SK-N-SH (cell line): ENCODE measurements at regions not wholly inside any gene's neighbourhood (a gene's known extent, or its start where the extent isn't known, plus 50 kb on each side); places are given as distances from the start of the nearest gene placed in this dataset.

Experiments
- CTCF ChIA-PET: fragments of 300-600, 350-600 bp; formaldehyde crosslinking; extraction: SDS; loops from one replicate; lab custom pipeline; 2021; lab: Yijun Ruan, JAX
- POLR2A ChIA-PET: fragments of 350-600 bp; sonication (Branson Sonifier 250); formaldehyde crosslinking; extraction: SDS; loops from one replicate; lab custom pipeline; 2020; ENCODE audit warnings: antibody characterized with exemption, inconsistent platforms; lab: Yijun Ruan, JAX
- DNase-seq: peaks from one replicate; pipeline ENCODE4 v3.0.0; 2012
- H2AFZ ChIP-seq: fragments of 200-600 bp; sonication (generic); 2 replicates; pipeline ENCODE4 v1.8.1; 2016; ENCODE audit warnings: antibody characterized with exemption, mild to moderate bottlenecking, low read depth
- H3F3A ChIP-seq: fragments of 200-600 bp; sonication (generic); replicated peaks from 2 replicates; pipeline ENCODE3; 2016; ENCODE audit warnings: antibody characterized with exemption, mild to moderate bottlenecking; ENCODE audit not compliant: insufficient read depth
- H3K27ac ChIP-seq, 2 experiments: fragments of 200-500 bp in 1 of 2; fragments of 200-600 bp in 1 of 2; sonication (Bioruptor generic) in 1 of 2; sonication (generic), shearing (Covaris generic) in 1 of 2; 2 replicates each; pipeline versions ENCODE4 v1.5.1 to v1.6.1; 2014 to 2016; ENCODE audit warnings: low read depth in 2 of 2, inconsistent platforms in 1 of 2, low read length in 1 of 2, mild to moderate bottlenecking in 1 of 2, mixed read lengths in 1 of 2
- H3K27me3 ChIP-seq: fragments of 200-600 bp; sonication (generic), shearing (Covaris generic); 2 replicates; pipeline ENCODE4 v1.6.1; 2016; ENCODE audit warnings: mixed run types; ENCODE audit not compliant: insufficient read depth
- H3K36me3 ChIP-seq, 2 experiments: fragments of 200-500 bp in 1 of 2; fragments of 200-600 bp in 1 of 2; sonication (Bioruptor generic) in 1 of 2; sonication (generic) in 1 of 2; replicated peaks in 1 of 2; 2 replicates each; pipeline versions ENCODE3 to v1.5.1; 2014 to 2016; ENCODE audit warnings: low read length in 1 of 2, mild to moderate bottlenecking in 1 of 2; ENCODE audit not compliant: insufficient read depth in 2 of 2, control insufficient read depth in 1 of 2
- H3K4me1 ChIP-seq, 2 experiments: fragments of 200-500 bp in 1 of 2; fragments of 200-600 bp in 1 of 2; sonication (Bioruptor generic) in 1 of 2; sonication (generic), shearing (Covaris generic) in 1 of 2; 2 replicates each; pipeline versions ENCODE4 v1.5.1 to v1.6.1; 2014 to 2016; ENCODE audit warnings: low read depth in 1 of 2, low read length in 1 of 2, mixed run types in 1 of 2; ENCODE audit not compliant: insufficient read depth in 2 of 2, control insufficient read depth in 1 of 2
- H3K4me2 ChIP-seq: fragments of 200-600 bp; sonication (generic), shearing (Covaris generic); 2 replicates; pipeline ENCODE4 v1.6.1; 2017; ENCODE audit warnings: mixed run types
- H3K4me3 ChIP-seq, 2 experiments: fragments of 200-500 bp in 1 of 2; fragments of 200-600 bp in 1 of 2; sonication (Bioruptor generic) in 1 of 2; sonication (generic), shearing (Covaris generic) in 1 of 2; 2 replicates each; pipeline versions ENCODE4 v1.5.1 to v1.8.1; 2014 to 2016; ENCODE audit warnings: low read depth in 2 of 2, inconsistent platforms in 1 of 2, low read length in 1 of 2, mild to moderate bottlenecking in 1 of 2, mixed read lengths in 1 of 2, moderate library complexity in 1 of 2
- H3K79me2 ChIP-seq: fragments of 200-600 bp; sonication (generic); 2 replicates; pipeline ENCODE4 v1.8.1; 2017; ENCODE audit warnings: mild to moderate bottlenecking; ENCODE audit not compliant: insufficient read depth
- H3K9ac ChIP-seq: fragments of 200-600 bp; sonication (generic); 2 replicates; pipeline ENCODE4 v1.6.1; 2017; ENCODE audit warnings: mixed run types
- H3K9me2 ChIP-seq: fragments of 200-600 bp; sonication (generic); 2 replicates; pipeline ENCODE4 v1.6.1; 2017; ENCODE audit warnings: mixed run types
- H3K9me3 ChIP-seq: fragments of 200-600 bp; sonication (generic); 2 replicates; pipeline ENCODE4 v1.6.1; 2017; ENCODE audit warnings: mixed run types, mild to moderate bottlenecking, moderate library complexity
- H4K20me1 ChIP-seq: fragments of 200-600 bp; sonication (generic); 2 replicates; pipeline ENCODE4 v1.6.1; 2017; ENCODE audit warnings: mild to moderate bottlenecking, mixed run types; ENCODE audit not compliant: insufficient read depth
- EP300 ChIP-seq, 2 experiments: IDR thresholded peaks; 2 replicates each; pipeline versions ENCODE4 v1.4.0 to v1.6.1; 2012; ENCODE audit warnings: borderline replicate concordance in 1 of 2, low read depth in 1 of 2, low read length in 1 of 2
- MXI1 ChIP-seq: IDR thresholded peaks from 2 replicates; pipeline ENCODE4 v1.6.1; 2012; ENCODE audit warnings: mild to moderate bottlenecking, low read depth, low read length, improper control_type of control experiment
- RAD21 ChIP-seq: IDR thresholded peaks from 2 replicates; pipeline ENCODE4 v1.6.1; 2012; ENCODE audit warnings: mild to moderate bottlenecking, low read length
- REST ChIP-seq: IDR thresholded peaks from 2 replicates; pipeline ENCODE4 v1.6.1; 2012; ENCODE audit warnings: mild to moderate bottlenecking, low read depth, low read length, moderate library complexity
- RFX5 ChIP-seq: IDR thresholded peaks from 2 replicates; pipeline ENCODE4 v1.6.1; 2012; ENCODE audit warnings: mild to moderate bottlenecking, improper control_type of control experiment, low read length
- SMC3 ChIP-seq: IDR thresholded peaks from 2 replicates; pipeline ENCODE4 v1.6.1; 2012; ENCODE audit warnings: low read depth, low read length, improper control_type of control experiment
- USF2 ChIP-seq: fragments of 150-350 bp; IDR thresholded peaks from 2 replicates; pipeline ENCODE4 v1.6.1; 2017; ENCODE audit warnings: antibody characterized with exemption, low read length, low read depth, borderline replicate concordance
- WGBS: methylation state at CpG from one replicate; pipeline ENCODE4 v1.1.6; 2017; ENCODE audit warnings: low lambda C conversion rate; 5-methylcytosine and 5-hydroxymethylcytosine counted together
- TF ChIP-seq, protein P1 (sequence below): fragments of 200-600 bp; sonication (generic); IDR thresholded peaks from 2 replicates; pipeline ENCODE4 v1.6.1; 2017; ENCODE audit warnings: antibody characterized with exemption, mild to moderate bottlenecking, moderate library complexity
- TF ChIP-seq, protein P2 (sequence below): IDR thresholded peaks from 2 replicates; pipeline ENCODE4; 2012

- H3K27me3 ChIP-seq, result no peaks in the 10 kb centered on the region
- no peak overlapping the region for H2AFZ ChIP-seq
- H3K4me1 ChIP-seq, result peaks cover 0 to 4% of the 10 kb centered on the region in 2 experiments; a peak in 1 of 4 replicates
- DNase-seq, result peak; percentile 77
- POLR2A ChIA-PET, result interaction anchor here (0.6 to 1.9 kb wide), 6 partner anchors 21 to 1152 kb away, joined by 3 to 8 read pairs (median 3); no protein-coding TSS in a partner anchor
- no peaks in the 10 kb centered on the region for H3F3A ChIP-seq
- WGBS, result 8% methylated on average over 13 of the region's 13 CpGs
- no peaks in the 10 kb centered on the region for H3K36me3 ChIP-seq
- no peaks in the 10 kb centered on the region for H3K9me2 ChIP-seq
- no peaks in the 10 kb centered on the region for H4K20me1 ChIP-seq
- H3K9ac ChIP-seq, result no peak overlapping the region
- H3K9me3 ChIP-seq, result no peaks in the 10 kb centered on the region
- peak overlapping the region; percentile 67 for H3K4me2 ChIP-seq
- CTCF ChIA-PET, result interaction anchor here (0.6 to 2.5 kb wide), 36 partner anchors 10 to 1919 kb away, joined by 3 to 36 read pairs (median 4); no protein-coding TSS in a partner anchor
- H3K27ac ChIP-seq, result 0 out of 4 replicates have a peak overlapping the region, but pooled peaks of 1 of the 2 experiments have one; percentile 14
- TF ChIP-seq MXI1 (peak; percentile 15; the same call in 1 of the 2 replicates), RFX5 (peak; percentile 39; the same call in 1 of the 2 replicates), REST (no peak), RAD21 (peak; percentile 96), EP300 (IDR thresholded peaks at IDR 0.05; ENCODE audit: borderline replicate concordance in 1 of 2, low read depth in 1 of 2, low read length in 1 of 2) (peak in 1 of 2 experiments; percentile 76; a peak in 2 of 4 replicates), SMC3 (peak; percentile 76), USF2 (no peak)
- TF ChIP-seq, protein P1, sequence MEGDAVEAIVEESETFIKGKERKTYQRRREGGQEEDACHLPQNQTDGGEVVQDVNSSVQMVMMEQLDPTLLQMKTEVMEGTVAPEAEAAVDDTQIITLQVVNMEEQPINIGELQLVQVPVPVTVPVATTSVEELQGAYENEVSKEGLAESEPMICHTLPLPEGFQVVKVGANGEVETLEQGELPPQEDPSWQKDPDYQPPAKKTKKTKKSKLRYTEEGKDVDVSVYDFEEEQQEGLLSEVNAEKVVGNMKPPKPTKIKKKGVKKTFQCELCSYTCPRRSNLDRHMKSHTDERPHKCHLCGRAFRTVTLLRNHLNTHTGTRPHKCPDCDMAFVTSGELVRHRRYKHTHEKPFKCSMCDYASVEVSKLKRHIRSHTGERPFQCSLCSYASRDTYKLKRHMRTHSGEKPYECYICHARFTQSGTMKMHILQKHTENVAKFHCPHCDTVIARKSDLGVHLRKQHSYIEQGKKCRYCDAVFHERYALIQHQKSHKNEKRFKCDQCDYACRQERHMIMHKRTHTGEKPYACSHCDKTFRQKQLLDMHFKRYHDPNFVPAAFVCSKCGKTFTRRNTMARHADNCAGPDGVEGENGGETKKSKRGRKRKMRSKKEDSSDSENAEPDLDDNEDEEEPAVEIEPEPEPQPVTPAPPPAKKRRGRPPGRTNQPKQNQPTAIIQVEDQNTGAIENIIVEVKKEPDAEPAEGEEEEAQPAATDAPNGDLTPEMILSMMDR, result peak; percentile 82
- TF ChIP-seq, protein P2, sequence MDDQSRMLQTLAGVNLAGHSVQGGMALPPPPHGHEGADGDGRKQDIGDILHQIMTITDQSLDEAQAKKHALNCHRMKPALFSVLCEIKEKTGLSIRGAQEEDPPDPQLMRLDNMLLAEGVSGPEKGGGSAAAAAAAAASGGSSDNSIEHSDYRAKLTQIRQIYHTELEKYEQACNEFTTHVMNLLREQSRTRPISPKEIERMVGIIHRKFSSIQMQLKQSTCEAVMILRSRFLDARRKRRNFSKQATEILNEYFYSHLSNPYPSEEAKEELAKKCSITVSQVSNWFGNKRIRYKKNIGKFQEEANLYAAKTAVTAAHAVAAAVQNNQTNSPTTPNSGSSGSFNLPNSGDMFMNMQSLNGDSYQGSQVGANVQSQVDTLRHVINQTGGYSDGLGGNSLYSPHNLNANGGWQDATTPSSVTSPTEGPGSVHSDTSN, result no peak
- H3K79me2 ChIP-seq, result no peaks in the 10 kb centered on the region
- peak overlapping the region; percentile 22 to 37; a peak in 3 of 4 replicates for H3K4me3 ChIP-seq
Observed at GRCh38 chr7:67484244-67484751, 487.7 kb downstream of the TYW1 start.
